Forelimb muscle (tissue), 1 donor: ENCODE measurements at regions not wholly inside any gene's neighbourhood (a gene's known extent, or its start where the extent isn't known, plus 50 kb on each side); places are given as distances from the start of the nearest gene placed in this dataset.

ENCODE experiments used
- DNase-seq: peaks from one replicate; pipeline ENCODE4 v3.0.0-alpha.2; 2013; ENCODE audit warnings: low read depth

- no peak for DNase-seq
These were observed 1144.9 kb upstream of the C9orf72 start for GRCh38 chr9:28718226-28718625.

GRCh38 chr9:28720746-28721145 is 1147.5 kb upstream of the C9orf72 start:
- no peak for DNase-seq

DNA sequence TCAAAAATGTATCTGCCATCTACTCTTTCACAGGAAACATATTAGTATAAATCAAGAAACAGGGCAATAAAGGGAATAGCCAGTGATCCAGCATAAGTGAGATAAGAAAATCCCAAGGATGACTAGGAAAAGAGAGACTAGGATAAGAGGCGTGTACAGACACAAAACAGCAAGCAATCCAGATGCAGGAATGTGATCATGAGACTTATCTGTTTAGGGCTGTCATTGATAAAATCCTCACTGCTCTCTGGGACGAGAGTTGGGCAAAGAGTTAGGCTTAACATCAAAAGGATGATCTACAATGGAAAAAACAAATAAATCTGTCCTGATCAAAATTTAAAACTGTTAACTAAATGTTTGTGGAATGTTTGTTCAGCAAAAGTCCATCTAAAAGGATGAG is 1156.8 kb upstream of the C9orf72 start:
- no peak for DNase-seq

DNA sequence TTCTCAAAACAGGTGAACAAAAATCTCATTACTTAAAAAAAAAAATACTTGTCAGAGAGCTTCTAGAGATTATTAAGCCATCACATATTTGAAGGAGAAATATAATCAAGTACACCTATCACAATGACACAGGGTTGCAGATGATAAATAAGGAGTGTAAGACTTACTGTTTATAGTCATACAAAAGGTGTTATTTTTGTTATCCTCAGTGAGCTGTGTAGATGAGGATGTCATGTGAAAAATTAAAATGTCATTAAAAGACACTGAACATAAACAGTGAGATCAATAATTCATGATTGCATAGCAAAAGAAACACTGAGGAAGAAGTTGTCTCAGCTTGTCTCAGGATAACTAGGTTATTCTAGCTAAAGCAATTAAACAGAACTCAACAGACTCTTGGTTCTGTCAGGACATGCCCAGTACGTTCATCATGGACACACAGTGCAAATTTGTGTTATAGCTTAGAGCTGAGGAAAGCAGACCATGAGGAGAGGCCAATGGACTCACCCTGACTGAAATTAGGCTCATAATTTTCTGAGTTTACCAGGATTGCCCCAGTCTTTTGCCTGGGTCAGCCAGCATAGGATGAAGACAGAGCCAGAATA is 1162.6 kb upstream of the C9orf72 start:
- DNase-seq = no peak

DNA sequence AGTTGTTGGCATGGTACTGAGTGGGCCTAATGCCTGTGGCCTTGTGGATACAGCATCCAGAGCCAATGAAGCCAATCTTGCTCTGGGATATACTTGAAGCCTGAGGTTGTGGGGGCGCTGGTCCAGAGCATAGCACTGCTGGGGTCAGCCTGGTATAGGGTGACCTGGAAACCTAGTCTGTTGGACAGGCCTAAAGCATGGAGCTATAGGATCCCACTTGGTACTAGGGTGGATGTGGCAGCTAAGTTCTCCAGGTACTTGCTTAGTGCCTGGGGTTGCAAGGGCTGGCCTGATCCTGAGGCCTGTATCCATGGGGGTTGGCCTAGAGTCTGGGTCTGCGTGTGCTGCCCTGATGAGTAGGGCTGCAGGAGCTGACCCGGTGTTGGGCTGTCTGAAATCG is 1168.2 kb upstream of the C9orf72 start:
- no peak for DNase-seq

GRCh38 chr9:28747351-28747985 is 1174.2 kb upstream of the C9orf72 start:
- DNase-seq = peak; percentile 25

- peak; percentile 31 for DNase-seq
These were observed 1176.9 kb upstream of the C9orf72 start for GRCh38 chr9:28750136-28750535.

DNA sequence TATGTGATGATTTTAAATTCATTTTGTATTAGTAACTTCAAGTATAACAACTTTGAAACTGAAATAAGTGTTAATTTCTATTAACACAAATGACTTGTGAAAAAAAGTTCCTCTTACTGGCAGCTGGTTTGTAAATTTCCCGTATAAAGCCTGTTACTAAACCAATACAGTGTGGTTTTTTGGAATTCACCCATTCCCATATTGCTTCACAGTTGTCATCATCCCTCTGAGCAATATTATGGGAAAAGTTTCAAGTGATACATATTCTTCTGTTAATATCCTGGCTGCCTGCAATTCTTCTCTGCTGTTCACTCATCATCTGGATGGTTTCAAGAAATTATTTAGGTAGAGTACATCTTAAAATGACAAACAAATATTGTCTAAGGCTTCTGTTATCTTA is 1185.1 kb upstream of the C9orf72 start:
- DNase-seq = no peak

DNA sequence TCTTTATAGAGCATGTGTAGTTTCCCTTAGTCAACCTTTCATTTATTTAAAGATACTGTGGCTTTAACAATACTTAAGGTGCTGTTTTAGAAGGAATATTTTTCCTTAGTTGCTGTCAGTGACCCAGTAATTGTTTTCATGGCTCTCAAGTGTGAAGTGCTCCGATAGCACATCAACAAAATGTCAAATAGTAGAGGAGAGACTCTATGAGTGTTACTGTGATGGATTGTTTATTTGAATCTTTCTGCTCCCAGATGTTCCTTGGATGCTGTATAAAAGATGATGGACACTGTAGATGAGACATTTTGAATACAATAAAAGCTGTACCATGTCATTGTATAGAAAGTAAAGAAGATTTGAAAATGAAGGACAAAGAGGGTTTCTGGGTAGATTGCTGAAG is 1185.7 kb upstream of the C9orf72 start:
- no peak for DNase-seq

DNA sequence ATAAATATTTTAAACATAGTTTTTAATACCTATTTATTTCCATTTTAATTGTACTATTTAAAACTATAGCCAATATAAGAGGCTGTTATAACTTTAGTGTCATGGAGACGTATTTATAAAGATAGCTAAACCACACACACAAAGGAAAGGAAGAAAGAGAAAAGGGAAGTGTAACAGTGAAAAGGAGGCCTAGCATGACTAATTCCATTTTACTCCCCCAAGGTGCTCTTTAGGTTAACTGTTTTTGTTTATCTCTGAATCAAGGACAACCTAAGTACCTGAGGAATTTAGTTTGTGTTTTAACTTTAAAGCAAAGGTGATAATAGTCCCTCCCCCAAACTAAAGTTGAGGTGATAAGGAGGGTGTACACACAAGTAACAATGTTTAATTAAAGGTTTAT is 1188.9 kb upstream of the C9orf72 start:
- DNase-seq = no peak

DNA sequence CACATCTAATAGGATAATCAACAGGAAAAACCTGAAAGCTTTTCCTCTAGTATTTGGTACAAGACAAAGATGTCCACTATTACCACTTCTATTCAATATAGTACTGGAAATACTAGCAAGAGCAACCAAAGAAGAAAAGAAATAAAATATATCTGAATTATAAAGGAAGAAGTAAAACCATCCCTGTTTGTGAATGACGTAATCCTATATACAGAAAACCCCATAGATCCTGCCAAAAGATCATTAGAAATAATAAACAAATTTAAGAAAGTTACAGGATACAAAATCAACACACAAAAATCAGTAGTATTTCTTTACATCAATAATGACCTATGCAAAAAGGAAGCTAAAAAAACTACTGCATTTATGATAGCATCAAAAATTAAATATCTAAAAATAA is 1191.3 kb upstream of the C9orf72 start:
- no peak for DNase-seq

GRCh38 chr9:28770226-28770625 is 1196.9 kb upstream of the C9orf72 start:
- no peak for DNase-seq

DNA sequence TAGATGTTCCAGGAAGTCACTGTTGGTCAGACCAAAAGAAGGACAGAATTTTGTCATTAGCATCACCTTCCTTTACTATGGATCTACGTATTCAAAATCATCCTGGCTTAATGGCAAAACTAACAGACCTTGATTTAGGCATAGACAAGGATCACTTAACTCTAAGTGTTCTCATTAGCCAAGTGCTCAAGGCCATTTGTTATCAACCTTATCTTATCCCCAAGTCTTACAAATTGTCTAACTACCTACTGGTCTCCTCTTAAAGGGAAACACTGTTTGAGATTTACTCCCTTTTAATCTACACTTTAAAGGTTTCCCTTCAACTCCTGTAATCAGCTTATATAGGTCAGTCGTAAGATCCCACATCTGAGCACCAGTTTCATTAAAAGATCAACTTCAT is 1197.5 kb upstream of the C9orf72 start:
- DNase-seq = no peak

GRCh38 chr9:28774433-28775235 is 1201.4 kb upstream of the C9orf72 start:
- DNase-seq = no peak

GRCh38 chr9:28779243-28779642 is 1206.0 kb upstream of the C9orf72 start:
- DNase-seq = no peak

GRCh38 chr9:28781481-28781880 is 1208.2 kb upstream of the C9orf72 start:
- DNase-seq = no peak

- DNase-seq = no peak
These were observed 1209.3 kb upstream of the C9orf72 start for GRCh38 chr9:28782630-28783029.

DNA sequence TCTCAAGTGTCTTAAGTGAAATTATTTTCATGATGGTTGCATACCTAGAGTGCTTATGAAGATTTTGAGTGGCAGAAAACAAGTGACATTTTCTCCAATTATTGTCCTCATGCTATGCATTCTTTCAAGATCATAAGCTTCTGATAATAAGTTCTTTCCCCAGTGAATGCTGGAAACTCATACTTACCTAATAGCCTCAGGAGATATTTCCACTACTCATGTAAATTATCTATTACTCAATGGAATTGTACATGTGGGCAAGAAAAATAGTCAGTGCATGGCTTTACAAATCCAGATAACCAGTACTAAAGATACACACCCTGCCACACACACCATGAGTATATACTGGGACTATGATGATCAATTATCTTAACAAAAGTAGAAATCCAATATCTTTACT is 1219.4 kb upstream of the C9orf72 start:
- no peak for DNase-seq

DNA sequence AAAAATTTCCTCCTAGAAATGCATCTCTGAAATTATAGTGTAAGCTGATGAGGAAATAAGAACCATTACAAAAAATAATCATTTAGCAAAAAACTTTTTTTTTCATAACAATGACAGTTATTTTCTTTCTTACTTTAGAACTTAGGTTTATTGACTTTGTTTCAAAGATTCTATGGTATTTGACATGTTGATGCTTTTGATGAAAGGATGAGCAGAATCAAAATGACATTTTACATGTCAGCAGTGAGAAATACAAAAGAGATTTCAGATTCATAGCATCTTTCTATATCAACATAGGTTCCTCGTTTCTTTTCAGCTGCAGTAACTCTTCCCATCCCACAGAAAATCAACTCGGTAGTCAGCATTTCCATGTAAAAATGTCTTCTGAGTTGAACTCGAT is 1226.6 kb upstream of the C9orf72 start:
- no peak for DNase-seq

- no peak for DNase-seq
These were observed 1228.0 kb upstream of the C9orf72 start for GRCh38 chr9:28801144-28801799.

GRCh38 chr9:28805197-28805596 is 1231.9 kb upstream of the C9orf72 start:
- no peak for DNase-seq

- DNase-seq = no peak
These were observed 1234.8 kb upstream of the C9orf72 start for GRCh38 chr9:28808042-28808441.
